Central memory CD4-positive, alpha-beta T cell (primary cell): ENCODE measurements at regions not wholly inside any gene's neighbourhood (a gene's known extent, or its start where the extent isn't known, plus 50 kb on each side); places are given as distances from the start of the nearest gene placed in this dataset.

Source experiments
- DNase-seq: peaks from one replicate; pipeline ENCODE4 v3.0.0; 2022

- no peak for DNase-seq
These were observed 1054.2 kb downstream of the NAALADL2 start for GRCh38 chr3:175913286-175913685.

- DNase-seq, result no peak
These were observed 1052.8 kb downstream of the NAALADL2 start for GRCh38 chr3:175911937-175912336.

GRCh38 chr3:175902226-175902625, 1043.1 kb downstream of the NAALADL2 start:
- DNase-seq, result no peak

- no peak for DNase-seq
These were observed 1039.1 kb downstream of the NAALADL2 start for GRCh38 chr3:175898194-175898593.

- DNase-seq, result no peak
These were observed 1037.5 kb downstream of the NAALADL2 start for GRCh38 chr3:175896655-175897054.

GRCh38 chr3:175895731-175896130, 1036.6 kb downstream of the NAALADL2 start:
- no peak for DNase-seq

GRCh38 chr3:175893566-175893965, 1034.4 kb downstream of the NAALADL2 start:
- DNase-seq, result no peak

GRCh38 chr3:175890066-175890465, 1030.9 kb downstream of the NAALADL2 start:
- DNase-seq, result no peak

- DNase-seq, result no peak
These were observed 1026.2 kb downstream of the NAALADL2 start for GRCh38 chr3:175885231-175885766.

GRCh38 chr3:175879417-175879816, 1020.3 kb downstream of the NAALADL2 start:
- DNase-seq, result no peak

- no peak for DNase-seq
These were observed 1010.3 kb downstream of the NAALADL2 start for GRCh38 chr3:175869404-175869803.

- DNase-seq, result no peak
These were observed 1009.5 kb downstream of the NAALADL2 start for GRCh38 chr3:175868626-175869025.

- no peak for DNase-seq
These were observed 1006.6 kb downstream of the NAALADL2 start for GRCh38 chr3:175865724-175866123.

- no peak for DNase-seq
These were observed 1002.8 kb downstream of the NAALADL2 start for GRCh38 chr3:175861916-175862315.
